Ishikawa (cell line): ENCODE measurements at regions not wholly inside any gene's neighbourhood (a gene's known extent, or its start where the extent isn't known, plus 50 kb on each side); places are given as distances from the start of the nearest gene placed in this dataset.
A peak's percentile ranks its signal among the peaks of the same experiment; 100 is the strongest.

Experiments
- CEBPB ChIP-seq: IDR thresholded peaks from 2 replicates; pipeline ENCODE4 v1.6.1; 2012
- CREB1 ChIP-seq: IDR thresholded peaks from 2 replicates; pipeline ENCODE4 v1.6.1; 2012; ENCODE audit warnings: low read depth
- EGR1 ChIP-seq: IDR thresholded peaks from 2 replicates; pipeline ENCODE4 v1.6.1; 2012
- EP300 ChIP-seq: IDR thresholded peaks from 2 replicates; pipeline ENCODE4 v1.6.1; 2012; ENCODE audit warnings: borderline replicate concordance
- FOXM1 ChIP-seq: IDR thresholded peaks from 2 replicates; pipeline ENCODE4 v1.6.1; 2012; ENCODE audit warnings: low read depth, borderline replicate concordance
- MAX ChIP-seq: IDR thresholded peaks from 2 replicates; pipeline ENCODE4 v1.6.1; 2012
- NFIC ChIP-seq: IDR thresholded peaks from 2 replicates; pipeline ENCODE4 v1.6.1; 2012
- RAD21 ChIP-seq: IDR thresholded peaks from 2 replicates; pipeline ENCODE4 v1.6.1; 2012; ENCODE audit warnings: low read depth
- REST ChIP-seq: IDR thresholded peaks from 2 replicates; pipeline ENCODE4 v1.6.1; 2012; ENCODE audit warnings: low read depth, mild to moderate bottlenecking
- TAF1 ChIP-seq: IDR thresholded peaks from 2 replicates; pipeline ENCODE4 v1.6.1; 2012; ENCODE audit warnings: low read depth, mild to moderate bottlenecking
- TCF12 ChIP-seq: IDR thresholded peaks from 2 replicates; pipeline ENCODE4 v1.6.1; 2012; ENCODE audit warnings: low read depth
- TEAD4 ChIP-seq: IDR thresholded peaks from 2 replicates; pipeline ENCODE4 v1.6.1; 2012
- USF1 ChIP-seq: IDR thresholded peaks from 2 replicates; pipeline ENCODE4 v1.6.1; 2012
- YY1 ChIP-seq: IDR thresholded peaks from 2 replicates; pipeline ENCODE4 v1.6.1; 2012; ENCODE audit warnings: low read depth
- ZBTB7A ChIP-seq: IDR thresholded peaks from 2 replicates; pipeline ENCODE4 v1.6.1; 2012; ENCODE audit warnings: low read depth

GRCh38 chr20:39116020-39116419, 153.9 kb downstream of the DHX35 start:
- TF ChIP-seq TAF1, result no peak
- no peak for TF ChIP-seq EP300
- TF ChIP-seq RAD21, result no peak
- no peak for TF ChIP-seq NFIC
- no peak for TF ChIP-seq MAX
- no peak for TF ChIP-seq TCF12
- TF ChIP-seq EGR1, result no peak
- TF ChIP-seq CREB1, result no peak
- TF ChIP-seq CEBPB, result no peak
- no peak for TF ChIP-seq FOXM1
- no peak for TF ChIP-seq ZBTB7A
- no peak for TF ChIP-seq REST
- no peak for TF ChIP-seq TEAD4
- no peak for TF ChIP-seq USF1

- TF ChIP-seq EP300 (no peak), FOXM1 (no peak), EGR1 (no peak), CEBPB (no peak), MAX (no peak), RAD21 (peak; percentile 77), REST (no peak), TEAD4 (no peak), CREB1 (no peak)
These were observed 150.1 kb downstream of the DHX35 start for GRCh38 chr20:39112178-39112743.

GRCh38 chr20:39111359-39112177, 149.4 kb downstream of the DHX35 start:
- no peak for TF ChIP-seq CEBPB
- no peak for TF ChIP-seq ZBTB7A
- TF ChIP-seq REST, result no peak
- TF ChIP-seq MAX, result no peak
- TF ChIP-seq EP300, result no peak
- no peak for TF ChIP-seq EGR1
- no peak for TF ChIP-seq CREB1

GRCh38 chr20:39110819-39111136, 148.6 kb downstream of the DHX35 start:
- no peak for TF ChIP-seq MAX

GRCh38 chr20:39109933-39110818, 148.0 kb downstream of the DHX35 start:
- TF ChIP-seq USF1, result peak; percentile 56; the same call in 1 of the 2 replicates
- TF ChIP-seq TAF1, result no peak
- no peak for TF ChIP-seq CEBPB
- TF ChIP-seq YY1, result no peak
- no peak for TF ChIP-seq CREB1
- TF ChIP-seq REST, result no peak
- no peak for TF ChIP-seq MAX
